ENCODE measurements at regions not wholly inside any gene's neighbourhood (a gene's known extent, or its start where the extent isn't known, plus 50 kb on each side); places are given as distances from the start of the nearest gene placed in this dataset.

DNA sequence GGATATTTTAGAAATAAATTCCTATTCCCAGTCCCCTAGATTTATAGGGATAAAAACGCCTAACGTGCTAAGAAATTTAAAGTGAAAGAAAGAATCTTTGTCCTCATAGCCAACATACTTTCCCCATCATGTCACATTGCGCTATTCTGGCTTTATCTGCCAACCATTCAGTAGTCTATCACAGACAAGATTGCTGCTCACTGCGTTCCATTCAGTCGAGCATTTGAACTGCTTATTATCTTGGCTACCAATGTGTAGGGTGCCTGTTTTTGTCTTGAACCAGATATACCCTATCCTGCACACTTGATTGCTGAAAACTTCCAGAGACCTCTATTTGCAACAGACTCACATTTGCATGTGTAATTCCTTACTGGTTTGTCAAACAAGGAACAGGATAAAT, 751.5 kb downstream of the EPHA7 start:
- Histone ChIP-seq H3K4me1 (ENCODE audit: control insufficient read depth, extremely low read depth, insufficient read depth, low read length) (no peaks in the 10 kb centered on the region), H3K4me3 (replicated peaks in 1 of 4; ENCODE audit: control extremely low read depth in 1 of 4, insufficient read depth in 1 of 4, low read depth in 3 of 4, low read length in 4 of 4) (no peak overlapping the region), H3K79me2 (ENCODE audit: control insufficient read depth, insufficient read depth, low read length) (no peaks in the 10 kb centered on the region), H3K9ac (ENCODE audit: insufficient read depth, low read length) (no peak overlapping the region), H3K27ac (ENCODE audit: insufficient read depth, low read length) (no peak overlapping the region), H3K36me3 (ENCODE audit: control insufficient read depth, insufficient read depth, low read length) (no peaks in the 10 kb centered on the region), H3K9me3 (ENCODE audit: control insufficient read depth, insufficient read depth, low read depth, low read length) (no peaks in the 10 kb centered on the region), H3K4me2 (ENCODE audit: extremely low read depth, insufficient read depth, low read length) (no peak overlapping the region), H4K20me1 (ENCODE audit: control insufficient read depth, extremely low read depth, insufficient read depth, low read length) (no peaks in the 10 kb centered on the region), H3K27me3 (ENCODE audit: control insufficient read depth, insufficient read depth, low read length) (no peaks in the 10 kb centered on the region), H2AFZ (ENCODE audit: low read length) (no peak overlapping the region)
- DNase-seq (ENCODE audit: low read depth in 2 of 2): peak; percentile 17 to 26
- TF ChIP-seq, protein P1, sequence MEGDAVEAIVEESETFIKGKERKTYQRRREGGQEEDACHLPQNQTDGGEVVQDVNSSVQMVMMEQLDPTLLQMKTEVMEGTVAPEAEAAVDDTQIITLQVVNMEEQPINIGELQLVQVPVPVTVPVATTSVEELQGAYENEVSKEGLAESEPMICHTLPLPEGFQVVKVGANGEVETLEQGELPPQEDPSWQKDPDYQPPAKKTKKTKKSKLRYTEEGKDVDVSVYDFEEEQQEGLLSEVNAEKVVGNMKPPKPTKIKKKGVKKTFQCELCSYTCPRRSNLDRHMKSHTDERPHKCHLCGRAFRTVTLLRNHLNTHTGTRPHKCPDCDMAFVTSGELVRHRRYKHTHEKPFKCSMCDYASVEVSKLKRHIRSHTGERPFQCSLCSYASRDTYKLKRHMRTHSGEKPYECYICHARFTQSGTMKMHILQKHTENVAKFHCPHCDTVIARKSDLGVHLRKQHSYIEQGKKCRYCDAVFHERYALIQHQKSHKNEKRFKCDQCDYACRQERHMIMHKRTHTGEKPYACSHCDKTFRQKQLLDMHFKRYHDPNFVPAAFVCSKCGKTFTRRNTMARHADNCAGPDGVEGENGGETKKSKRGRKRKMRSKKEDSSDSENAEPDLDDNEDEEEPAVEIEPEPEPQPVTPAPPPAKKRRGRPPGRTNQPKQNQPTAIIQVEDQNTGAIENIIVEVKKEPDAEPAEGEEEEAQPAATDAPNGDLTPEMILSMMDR (conservative IDR thresholded peaks at IDR 0.05 in 1 of 2, IDR thresholded peaks at IDR 0.05 in 1 of 2; ENCODE audit: low read depth in 1 of 2, low read length in 2 of 2): no peak
- no peak for TF ChIP-seq EZH2 (IDR thresholded peaks at IDR 0.05; ENCODE audit: low read length, missing control alignments)

- Histone ChIP-seq H3K4me2 (ENCODE audit: extremely low read depth, insufficient read depth, low read length) (no peak overlapping the region), H3K79me2 (ENCODE audit: control insufficient read depth, insufficient read depth, low read length) (no peaks in the 10 kb centered on the region), H3K4me1 (ENCODE audit: control insufficient read depth, extremely low read depth, insufficient read depth, low read length) (no peaks in the 10 kb centered on the region), H3K4me3 (replicated peaks in 1 of 4; ENCODE audit: control extremely low read depth in 1 of 4, insufficient read depth in 1 of 4, low read depth in 3 of 4, low read length in 4 of 4) (no peak overlapping the region), H3K27ac (ENCODE audit: insufficient read depth, low read length) (no peak overlapping the region), H3K9me3 (ENCODE audit: control insufficient read depth, insufficient read depth, low read depth, low read length) (no peaks in the 10 kb centered on the region), H2AFZ (ENCODE audit: low read length) (no peak overlapping the region), H4K20me1 (ENCODE audit: control insufficient read depth, extremely low read depth, insufficient read depth, low read length) (no peaks in the 10 kb centered on the region), H3K9ac (ENCODE audit: insufficient read depth, low read length) (no peak overlapping the region), H3K27me3 (ENCODE audit: control insufficient read depth, insufficient read depth, low read length) (no peaks in the 10 kb centered on the region), H3K36me3 (ENCODE audit: control insufficient read depth, insufficient read depth, low read length) (no peaks in the 10 kb centered on the region)
- TF ChIP-seq EZH2 (IDR thresholded peaks at IDR 0.05; ENCODE audit: low read length, missing control alignments): no peak
- TF ChIP-seq, protein P1 (conservative IDR thresholded peaks at IDR 0.05 in 1 of 2, IDR thresholded peaks at IDR 0.05 in 1 of 2; ENCODE audit: low read depth in 1 of 2, low read length in 2 of 2): no peak
- no peak for DNase-seq (ENCODE audit: low read depth in 2 of 2)
These were observed 770.8 kb downstream of the EPHA7 start for GRCh38 chr6:92648364-92649086.

DNA sequence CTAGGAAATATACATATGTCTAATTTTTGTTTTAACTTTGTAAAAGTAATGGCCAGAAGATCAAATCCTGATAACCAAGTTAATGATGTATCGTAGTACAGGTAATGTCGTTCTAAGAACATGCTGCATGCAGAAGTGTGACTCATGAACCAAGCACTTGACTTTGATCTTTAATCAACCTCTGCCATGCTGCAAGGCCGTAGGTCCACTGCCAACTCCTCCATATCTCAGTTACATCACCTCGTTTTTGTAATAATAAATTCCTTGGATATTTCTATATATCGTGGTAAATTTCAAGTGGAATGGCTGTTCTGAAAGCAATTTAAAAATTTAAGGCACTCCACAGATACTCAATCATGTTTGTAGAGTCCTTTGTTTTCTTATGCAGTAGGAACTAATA, 771.7 kb downstream of the EPHA7 start:
- H3K9me3 ChIP-seq (ENCODE audit: control insufficient read depth, insufficient read depth, low read depth, low read length): no peaks in the 10 kb centered on the region
- H3K79me2 ChIP-seq (ENCODE audit: control insufficient read depth, insufficient read depth, low read length): no peaks in the 10 kb centered on the region
- TF ChIP-seq EZH2 (IDR thresholded peaks at IDR 0.05; ENCODE audit: low read length, missing control alignments): no peak
- TF ChIP-seq, protein P1 (conservative IDR thresholded peaks at IDR 0.05 in 1 of 2, IDR thresholded peaks at IDR 0.05 in 1 of 2; ENCODE audit: low read depth in 1 of 2, low read length in 2 of 2): no peak
- H3K27ac ChIP-seq (ENCODE audit: insufficient read depth, low read length): no peak overlapping the region
- H3K4me1 ChIP-seq (ENCODE audit: control insufficient read depth, extremely low read depth, insufficient read depth, low read length): no peaks in the 10 kb centered on the region
- no peaks in the 10 kb centered on the region for H3K36me3 ChIP-seq (ENCODE audit: control insufficient read depth, insufficient read depth, low read length)
- peak in 1 of 2 donors; percentile 40 for DNase-seq (ENCODE audit: low read depth in 2 of 2)
- no peak overlapping the region for H3K4me2 ChIP-seq (ENCODE audit: extremely low read depth, insufficient read depth, low read length)
- no peaks in the 10 kb centered on the region for H3K27me3 ChIP-seq (ENCODE audit: control insufficient read depth, insufficient read depth, low read length)
- H2AFZ ChIP-seq (ENCODE audit: low read length): no peak overlapping the region
- H4K20me1 ChIP-seq (ENCODE audit: control insufficient read depth, extremely low read depth, insufficient read depth, low read length): no peaks in the 10 kb centered on the region
- no peak overlapping the region for H3K4me3 ChIP-seq (replicated peaks in 1 of 4; ENCODE audit: control extremely low read depth in 1 of 4, insufficient read depth in 1 of 4, low read depth in 3 of 4, low read length in 4 of 4)
- H3K9ac ChIP-seq (ENCODE audit: insufficient read depth, low read length): no peak overlapping the region

All from fibroblast of lung (primary cell).